ENCODE measurements at regions not wholly inside any gene's neighbourhood (a gene's known extent, or its start where the extent isn't known, plus 50 kb on each side); places are given as distances from the start of the nearest gene placed in this dataset.

DNA sequence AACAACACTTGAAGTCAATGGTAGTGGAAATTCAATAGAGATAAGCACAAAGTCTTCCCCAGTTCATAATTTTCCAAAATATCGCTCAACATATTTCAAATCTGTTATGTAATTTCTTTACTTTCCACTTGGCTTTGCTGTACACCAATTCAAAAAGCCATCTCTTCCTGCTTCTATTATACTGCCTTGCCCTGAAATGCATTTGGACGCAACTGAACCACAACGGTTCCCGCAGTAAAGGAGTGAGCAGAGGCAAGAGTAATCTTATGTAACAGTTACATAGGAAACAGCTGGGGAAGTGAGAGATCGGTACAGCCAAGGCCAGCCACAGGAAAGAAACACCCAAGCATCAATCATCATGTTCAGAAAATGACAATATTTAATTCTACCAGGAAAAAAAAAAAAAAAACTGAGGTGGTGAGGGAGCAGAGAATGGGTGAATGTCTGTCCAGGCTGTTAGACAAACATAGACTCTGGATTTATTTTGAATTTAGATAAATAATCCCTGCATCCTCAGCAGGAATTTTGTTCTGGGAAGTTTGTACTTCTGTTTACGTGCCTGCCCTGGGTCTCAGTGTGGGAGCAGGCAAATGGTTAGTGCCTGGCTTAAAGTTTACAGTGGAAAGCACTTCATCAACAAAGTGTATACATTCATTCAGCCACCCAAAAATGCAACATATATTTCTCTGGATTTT, 392.2 kb downstream of the ETS1 start:
- TF ChIP-seq SUZ12 (IDR thresholded peaks at IDR 0.05; ENCODE audit: extremely low read depth, insufficient read depth, insufficient read length) (no peak), ZNF274 (IDR thresholded peaks at IDR 0.05; ENCODE audit: low read depth, low read length) (no peak)
